EH (cell line): ENCODE measurements at regions not wholly inside any gene's neighbourhood (a gene's known extent, or its start where the extent isn't known, plus 50 kb on each side); places are given as distances from the start of the nearest gene placed in this dataset.

Experiments
- DNase-seq: peaks from one replicate; pipeline ENCODE4 v3.0.0-alpha.2; 2015; ENCODE audit warnings: low read depth

- DNase-seq, result no peak
These were observed 97.2 kb downstream of the TRIM36 start for GRCh38 chr5:115072266-115073064.

DNA sequence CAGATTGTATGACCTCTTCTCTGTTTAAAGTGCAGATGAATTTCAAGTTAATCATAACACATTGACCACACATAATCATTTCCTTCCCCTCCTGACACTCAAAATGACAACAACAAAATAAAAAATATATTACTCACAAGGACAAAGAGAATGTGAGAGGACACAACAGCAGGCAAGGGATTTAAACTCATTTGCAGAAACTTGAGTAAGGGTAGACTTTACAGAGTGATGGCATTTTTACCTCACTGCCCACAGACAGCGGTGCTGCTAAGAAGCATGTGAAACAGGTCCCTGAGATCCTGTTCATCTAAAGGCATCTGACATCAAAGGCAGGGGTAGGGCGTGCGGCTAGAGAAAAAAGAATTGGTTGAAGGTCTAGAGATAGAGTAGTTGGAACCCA lies 99.0 kb downstream of the TRIM36 start:
- DNase-seq, result no peak

DNA sequence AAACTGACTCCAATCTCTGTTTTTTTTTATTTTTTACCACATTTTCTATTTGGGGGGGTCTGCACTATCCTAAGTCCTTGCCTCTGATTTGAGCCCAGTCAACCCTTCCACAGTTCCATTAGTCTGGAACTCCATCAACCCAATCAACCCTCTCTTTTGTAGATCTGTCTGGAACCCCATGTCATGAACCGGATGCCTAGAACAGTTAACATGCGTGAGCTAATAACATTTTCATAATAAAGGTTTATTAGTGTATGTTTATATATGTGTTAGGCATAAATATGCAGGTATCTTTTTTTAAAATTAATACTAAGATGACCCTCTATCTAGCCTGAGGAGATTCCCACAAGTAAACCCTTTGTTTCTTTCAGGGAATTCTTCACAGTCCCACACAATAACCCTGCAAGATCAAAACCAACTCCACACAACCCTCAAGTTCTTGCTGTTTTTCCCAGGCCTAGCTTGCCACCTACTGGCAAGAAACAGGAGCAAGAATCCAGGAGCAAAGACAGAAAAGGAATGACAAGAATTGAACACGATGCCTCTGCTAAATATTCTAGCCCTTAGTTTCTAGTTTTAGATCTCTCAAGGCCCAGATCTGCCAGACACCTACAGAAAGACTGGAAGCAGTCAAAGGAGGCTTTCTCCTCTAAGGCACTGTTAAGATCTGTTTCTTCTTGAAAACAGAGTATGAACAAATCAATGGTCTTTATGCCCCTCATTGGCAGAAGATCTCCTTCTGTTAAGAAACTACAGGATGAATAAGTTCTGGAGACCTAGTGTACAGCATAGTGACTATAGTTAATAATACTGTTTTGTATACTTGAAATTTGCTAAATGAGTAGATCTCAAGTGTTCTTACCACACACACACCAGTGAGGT lies 100.4 kb downstream of the TRIM36 start:
- DNase-seq, result peak; percentile 58

DNA sequence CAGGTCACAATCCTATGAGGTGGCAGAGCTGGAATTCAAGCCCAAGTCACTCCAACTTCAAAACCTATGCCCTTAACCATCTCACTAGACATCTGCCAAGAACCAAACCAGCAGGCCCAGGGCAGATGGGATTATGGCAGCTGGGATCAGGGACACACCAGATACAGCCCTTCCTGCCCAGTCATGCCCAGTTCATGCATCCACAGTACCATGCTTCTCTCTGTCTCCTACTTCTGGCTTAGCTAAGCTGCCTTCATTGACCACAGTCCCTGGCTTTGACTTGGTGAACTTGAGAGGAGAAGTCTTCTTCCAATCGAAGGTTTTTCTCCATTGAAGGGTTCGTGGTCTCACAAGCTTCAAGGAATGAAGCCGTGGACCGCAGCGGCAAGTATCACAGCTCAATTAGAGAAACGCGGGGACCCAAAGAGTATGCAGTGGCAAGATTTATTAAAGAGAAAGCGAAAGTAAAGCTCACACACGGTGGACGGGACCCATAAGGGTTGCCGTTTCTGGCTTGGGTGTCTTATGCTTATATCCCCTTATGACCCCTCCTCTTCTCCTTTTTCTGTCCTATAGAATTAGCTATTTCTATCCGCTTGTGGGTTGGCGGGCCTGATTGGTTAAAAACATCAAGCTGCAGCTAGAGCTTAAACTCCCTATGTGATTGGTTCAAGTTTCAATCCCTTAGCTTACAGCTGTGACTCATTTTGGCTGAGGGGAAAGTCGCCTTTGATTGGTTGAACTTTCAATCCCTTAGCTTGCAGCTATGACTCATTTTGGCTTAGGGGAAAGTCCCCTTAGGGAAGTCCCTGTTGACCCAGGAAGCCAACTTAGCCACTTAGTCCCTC lies 101.2 kb downstream of the TRIM36 start:
- DNase-seq, result peak; percentile 65

- no peak for DNase-seq
These were observed 105.3 kb downstream of the TRIM36 start for GRCh38 chr5:115064380-115064779.

DNA sequence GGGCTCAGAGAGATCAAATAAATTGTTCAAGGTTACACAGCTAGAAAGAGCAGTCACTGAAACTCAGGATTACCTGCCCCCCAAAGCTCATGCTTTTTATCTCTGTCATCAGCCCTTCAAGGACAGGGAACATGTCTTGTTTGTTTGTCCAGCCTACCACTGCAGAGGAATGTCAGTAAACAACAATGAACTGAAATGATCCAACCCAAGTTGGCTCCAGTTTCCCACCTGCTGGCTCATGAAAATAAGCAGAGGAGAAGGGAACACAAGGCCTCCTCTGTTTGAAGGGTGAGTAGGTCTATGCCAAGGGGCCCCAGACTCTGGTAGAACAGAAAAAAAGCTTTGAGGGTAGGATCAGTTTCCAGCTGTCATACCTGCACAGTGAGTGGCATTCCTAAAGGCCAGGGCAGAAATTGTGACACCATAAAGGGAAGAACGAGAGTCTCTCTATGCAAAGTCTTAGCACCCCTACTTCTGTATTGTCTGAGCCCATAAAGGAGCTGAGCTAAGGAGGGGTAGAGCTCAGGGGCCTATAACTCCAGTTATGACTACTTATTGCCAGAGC lies 115.2 kb downstream of the TRIM36 start:
- DNase-seq, result no peak

DNA sequence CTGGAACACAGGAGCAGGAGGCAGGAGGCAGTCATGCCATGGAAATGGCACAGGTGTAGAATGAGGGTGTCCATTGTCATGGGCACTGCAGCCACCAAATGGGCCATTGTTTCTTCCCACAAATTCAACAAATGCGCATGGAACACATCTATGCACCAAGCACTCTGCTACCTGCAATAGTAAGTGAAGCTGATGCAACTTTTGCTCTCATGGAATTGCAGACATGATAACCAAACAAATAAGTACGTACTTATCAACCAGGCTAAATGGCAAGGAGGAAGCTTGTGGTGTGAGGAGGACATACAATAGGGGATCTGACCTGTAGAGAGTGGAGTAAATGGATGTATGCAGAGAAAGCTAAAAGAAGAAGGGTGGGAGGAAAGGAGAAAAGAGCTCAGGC lies 116.8 kb downstream of the TRIM36 start:
- DNase-seq, result no peak

DNA sequence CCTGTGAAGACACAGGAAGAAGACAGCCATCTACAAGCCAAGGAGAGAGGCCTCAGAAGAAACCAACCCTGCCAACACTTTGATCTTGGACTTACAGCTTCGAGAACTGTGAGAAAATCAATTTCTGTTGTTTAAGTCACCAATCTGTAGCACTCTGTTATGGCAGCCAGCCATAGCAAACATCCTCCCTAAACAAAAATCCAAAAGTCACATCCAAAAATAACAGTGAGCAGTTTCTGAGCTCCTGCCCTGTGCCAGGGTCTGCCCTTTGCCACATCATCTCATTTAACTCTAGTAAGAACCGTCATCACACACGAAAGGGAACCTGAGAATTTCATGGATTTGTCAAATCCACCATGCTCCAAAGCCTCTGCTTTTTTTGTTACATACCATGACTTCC lies 118.8 kb downstream of the TRIM36 start:
- peak; percentile 2 for DNase-seq

DNA sequence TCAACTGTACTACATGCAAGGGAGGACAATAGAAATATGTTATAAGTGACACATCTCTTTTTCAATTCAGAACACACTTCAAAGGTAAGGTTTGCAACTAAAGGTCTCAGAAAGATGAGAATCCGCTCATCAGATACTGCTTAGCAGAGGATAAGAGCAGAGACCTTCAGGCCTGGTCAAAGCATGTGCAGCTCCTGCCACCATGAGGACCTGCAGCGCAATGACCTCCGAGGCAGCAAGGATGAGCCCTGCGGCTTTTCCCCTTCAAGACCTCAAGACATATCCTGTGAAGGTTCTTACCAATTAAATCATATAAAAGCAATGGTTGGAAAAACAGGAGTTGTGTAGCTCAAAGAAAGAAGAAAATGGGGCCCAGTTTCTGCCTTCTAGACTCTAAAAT lies 135.8 kb downstream of the TRIM36 start:
- DNase-seq, result peak; percentile 1

DNA sequence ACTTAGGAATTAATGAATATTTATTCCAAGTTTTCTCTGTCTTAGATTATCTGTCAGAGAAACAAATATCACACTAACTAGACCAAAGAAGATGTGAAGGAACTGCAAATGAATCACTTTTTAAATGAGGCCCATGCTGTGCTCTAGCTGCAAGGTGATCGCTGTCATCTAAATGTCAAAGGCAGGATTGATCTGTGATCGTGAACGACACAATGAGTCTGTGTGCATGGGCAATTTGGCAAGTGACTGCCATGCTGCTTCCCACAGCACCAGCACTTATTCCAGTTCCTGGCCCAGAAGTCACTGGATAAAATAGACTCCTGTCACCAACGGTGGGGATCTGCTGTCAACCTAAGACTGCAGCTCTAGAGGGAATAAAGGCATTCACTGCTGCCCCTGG lies 141.2 kb downstream of the TRIM36 start:
- DNase-seq, result no peak

- no peak for DNase-seq
These were observed 144.8 kb downstream of the TRIM36 start for GRCh38 chr5:115024922-115025321.

- peak; percentile 6 for DNase-seq
These were observed 147.4 kb downstream of the TRIM36 start for GRCh38 chr5:115022303-115022702.

DNA sequence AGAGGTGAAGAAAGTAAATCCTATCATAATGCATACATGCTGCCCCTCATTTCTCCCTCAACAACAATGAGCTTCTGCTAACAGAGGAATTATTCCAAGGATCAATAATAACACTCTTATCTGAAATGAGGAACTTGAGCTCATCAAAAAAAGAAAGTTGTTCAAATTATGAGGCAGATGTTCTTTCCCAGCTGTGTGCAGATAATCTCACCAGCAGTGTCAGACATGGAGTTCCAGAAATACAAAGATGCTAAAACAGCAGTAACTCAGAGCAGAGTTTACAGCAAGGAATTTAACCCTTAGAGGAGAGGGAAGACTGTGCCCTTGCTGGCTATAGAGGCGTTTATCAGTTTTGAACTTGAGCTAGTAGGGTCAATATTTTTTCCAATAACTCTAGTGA lies 153.1 kb downstream of the TRIM36 start:
- no peak for DNase-seq

GRCh38 chr5:114999176-114999575 lies 170.5 kb downstream of the TRIM36 start:
- DNase-seq, result no peak

GRCh38 chr5:114989512-114989911 lies 180.2 kb downstream of the TRIM36 start:
- DNase-seq, result no peak

GRCh38 chr5:114988096-114988495 lies 181.6 kb downstream of the TRIM36 start:
- DNase-seq, result no peak

GRCh38 chr5:114984796-114985195 lies 184.9 kb downstream of the TRIM36 start:
- DNase-seq, result no peak

GRCh38 chr5:114981111-114981510 lies 188.6 kb downstream of the TRIM36 start:
- DNase-seq, result no peak

- DNase-seq, result no peak
These were observed 191.6 kb downstream of the TRIM36 start for GRCh38 chr5:114977979-114978573.

DNA sequence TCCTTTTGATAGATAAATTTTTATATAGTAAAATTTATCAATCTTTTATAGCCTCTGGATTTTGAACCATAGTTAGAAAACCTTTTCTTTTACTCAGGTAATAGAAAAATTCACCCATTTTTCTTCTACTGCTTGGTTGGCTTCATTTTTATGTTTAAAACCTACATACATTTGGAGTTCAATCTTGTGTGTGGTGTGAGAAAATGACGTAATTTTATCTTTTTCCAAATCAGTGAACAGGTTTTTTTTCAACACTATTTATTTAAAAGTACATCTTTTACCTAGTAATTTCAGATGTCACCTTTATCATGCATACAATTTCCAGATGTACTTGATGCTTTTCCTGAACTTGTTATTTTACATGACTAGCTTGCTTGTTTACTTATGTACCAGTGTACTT lies 200.2 kb downstream of the TRIM36 start:
- DNase-seq, result no peak

DNA sequence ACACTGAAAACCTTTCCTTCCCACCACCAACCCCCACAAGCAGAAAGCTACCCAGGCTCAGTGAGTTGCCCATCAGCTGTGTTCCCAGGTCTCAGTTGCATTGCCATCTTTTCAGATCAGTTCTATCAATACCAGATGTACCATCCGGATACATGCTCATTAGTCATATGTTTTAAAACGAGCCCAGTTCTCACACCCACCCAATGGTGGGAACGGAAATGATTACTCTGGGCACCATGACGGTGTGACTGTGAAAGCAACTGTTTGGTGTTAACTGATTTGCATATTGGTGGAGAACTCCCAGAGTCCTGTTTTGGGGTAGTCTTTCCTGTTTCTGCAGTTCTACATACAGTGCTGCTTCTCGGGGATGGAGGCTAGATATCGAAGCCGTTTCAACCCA lies 212.3 kb downstream of the TRIM36 start:
- no peak for DNase-seq

DNA sequence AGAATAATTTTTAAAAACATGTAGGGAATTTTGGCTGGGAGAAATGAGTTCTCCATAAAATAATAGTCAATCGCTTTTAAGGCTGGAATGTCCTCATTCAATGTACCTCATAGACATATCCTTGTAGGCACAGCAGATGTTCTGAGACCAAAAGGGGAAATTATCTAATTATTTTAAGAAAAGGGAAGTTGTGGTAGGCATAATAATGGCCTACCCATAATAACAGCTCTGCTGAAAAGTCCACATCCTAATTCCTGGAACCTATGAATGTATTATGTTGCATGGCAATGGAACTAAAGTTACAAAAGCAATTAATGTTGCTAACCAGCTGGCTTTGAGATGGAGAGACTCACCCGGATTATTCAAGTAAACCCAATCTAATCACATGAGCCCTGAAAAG lies 216.1 kb downstream of the TRIM36 start:
- no peak for DNase-seq
